Panc1 (cell line): ENCODE measurements at regions not wholly inside any gene's neighbourhood (a gene's known extent, or its start where the extent isn't known, plus 50 kb on each side); places are given as distances from the start of the nearest gene placed in this dataset.

Experiments
- ATAC-seq: fragments of 200-7000 bp; cut with Tn5 transposase; 2 replicates; pipeline ENCODE4 v1.9.1; 2020; ENCODE audit warnings: mild to moderate bottlenecking, moderate library complexity
- BruUV-seq: library from RNA; stranded (reverse); fragments of 400-500 nt; replicated peaks from 2 replicates; lab custom pipeline; 2021; lab: Mats Ljungman, UMichigan
- CTCF ChIA-PET: fragments of 300-600 bp; sonication (Branson Sonifier 250); formaldehyde crosslinking; loops from one replicate; lab custom pipeline; 2022; ENCODE audit warnings: antibody characterized with exemption; lab: Charles Lee
- POLR2A ChIA-PET: fragments of 300-600 bp; sonication (Branson Sonifier 250); formaldehyde crosslinking; loops from one replicate; lab custom pipeline; 2022; ENCODE audit warnings: antibody characterized with exemption; lab: Charles Lee
- DNase-seq: peaks from one replicate; pipeline ENCODE4 v3.0.0-alpha.2; 2010; ENCODE audit warnings: low read depth, low spot score
- H3K27ac ChIP-seq: 2 replicates; pipeline ENCODE4 v1.5.1; 2011; ENCODE audit warnings: mild to moderate bottlenecking, low read length, inconsistent platforms
- H3K27me3 ChIP-seq: fragments of 200-500 bp; sonication (Bioruptor generic); 2 replicates; pipeline ENCODE4 v1.6.0; 2014; ENCODE audit warnings: low read length, inconsistent platforms; ENCODE audit not compliant: control insufficient read depth, insufficient read depth
- H3K36me3 ChIP-seq: fragments of 200-500 bp; sonication (Bioruptor generic); 2 replicates; pipeline ENCODE4 v1.5.1; 2014; ENCODE audit warnings: inconsistent platforms, mild to moderate bottlenecking, low read length, moderate library complexity; ENCODE audit not compliant: control insufficient read depth, insufficient read depth
- H3K4me1 ChIP-seq: 2 replicates; pipeline ENCODE4 v1.5.1; 2011; ENCODE audit warnings: inconsistent platforms, mild to moderate bottlenecking, low read length, moderate library complexity; ENCODE audit not compliant: control insufficient read depth, insufficient read depth
- H3K4me3 ChIP-seq, 2 experiments: 2 replicates each; pipeline ENCODE4 v1.5.1; 2011 to 2012; ENCODE audit warnings: low read depth in 2 of 2, low read length in 2 of 2, mild to moderate bottlenecking in 2 of 2, inconsistent platforms in 1 of 2, moderate library complexity in 1 of 2
- H3K9me3 ChIP-seq: fragments of 200-500 bp; sonication (Bioruptor generic); 2 replicates; pipeline ENCODE4 v1.5.1; 2014; ENCODE audit warnings: low read depth, mild to moderate bottlenecking, inconsistent platforms, low read length, moderate library complexity; ENCODE audit not compliant: control insufficient read depth, insufficient read depth
- CTCF ChIP-seq: fragments of 450-650 bp; IDR thresholded peaks from 2 replicates; pipeline ENCODE4 v1.5.1; 2017; ENCODE audit warnings: mild to moderate bottlenecking
- POLR2AphosphoS5 ChIP-seq: IDR thresholded peaks from 2 replicates; pipeline ENCODE4 v1.6.1; 2012; ENCODE audit warnings: mild to moderate bottlenecking, low read depth, low read length, moderate library complexity
- SIN3A ChIP-seq: IDR thresholded peaks from 2 replicates; pipeline ENCODE4 v1.6.1; 2012; ENCODE audit warnings: low read depth, mild to moderate bottlenecking, low read length, moderate library complexity, borderline replicate concordance; ENCODE audit not compliant: insufficient read depth
- TCF7L2 ChIP-seq: IDR thresholded peaks from 2 replicates; pipeline ENCODE4 v1.6.1; 2011; ENCODE audit warnings: mild to moderate bottlenecking, low read depth, low read length, inconsistent platforms
- in situ Hi-C: cut with HindIII; loops from 2 replicates; pipeline ENCODE4 v1.10.0; 2016; ENCODE audit warnings: low sequenced_read_pairs, low pct_unique_long_range_greater_than_20kb
- intact Hi-C: fragments of 100-400 bp; cut with micrococcal nuclease; formaldehyde crosslinking; loops from one replicate; pipeline ENCODE4 v1.10.0; 2022; ENCODE audit not compliant: unreplicated experiment
- TF ChIP-seq, protein P1 (sequence below), 2 experiments: IDR thresholded peaks; 2 replicates each; pipeline ENCODE4 v1.6.1; 2011 to 2012; ENCODE audit warnings: low read depth in 2 of 2, control low read depth in 1 of 2, low read length in 1 of 2, mild to moderate bottlenecking in 1 of 2, moderate library complexity in 1 of 2; ENCODE audit not compliant: insufficient read depth in 1 of 2

GRCh38 chr4:92012899-92013867, 290.6 kb upstream of the GRID2 start:
- DNase-seq (no peak), ATAC-seq (no peak)
- Histone ChIP-seq H3K36me3 (no peaks in the 10 kb centered on the region), H3K9me3 (no peaks in the 10 kb centered on the region), H3K27ac (no peak overlapping the region), H3K4me1 (no peaks in the 10 kb centered on the region), H3K4me3 (no peak overlapping the region), H3K27me3 (no peaks in the 10 kb centered on the region)
- BruUV-seq, result no TSS peak
- ChIA-PET CTCF (no interaction called here), POLR2A (no interaction called here)
- no peak for TF ChIP-seq POLR2AphosphoS5
- 0 out of 2 replicates have a peak, but pooled peaks have one; percentile 8 for TF ChIP-seq CTCF
- TF ChIP-seq, protein P1, sequence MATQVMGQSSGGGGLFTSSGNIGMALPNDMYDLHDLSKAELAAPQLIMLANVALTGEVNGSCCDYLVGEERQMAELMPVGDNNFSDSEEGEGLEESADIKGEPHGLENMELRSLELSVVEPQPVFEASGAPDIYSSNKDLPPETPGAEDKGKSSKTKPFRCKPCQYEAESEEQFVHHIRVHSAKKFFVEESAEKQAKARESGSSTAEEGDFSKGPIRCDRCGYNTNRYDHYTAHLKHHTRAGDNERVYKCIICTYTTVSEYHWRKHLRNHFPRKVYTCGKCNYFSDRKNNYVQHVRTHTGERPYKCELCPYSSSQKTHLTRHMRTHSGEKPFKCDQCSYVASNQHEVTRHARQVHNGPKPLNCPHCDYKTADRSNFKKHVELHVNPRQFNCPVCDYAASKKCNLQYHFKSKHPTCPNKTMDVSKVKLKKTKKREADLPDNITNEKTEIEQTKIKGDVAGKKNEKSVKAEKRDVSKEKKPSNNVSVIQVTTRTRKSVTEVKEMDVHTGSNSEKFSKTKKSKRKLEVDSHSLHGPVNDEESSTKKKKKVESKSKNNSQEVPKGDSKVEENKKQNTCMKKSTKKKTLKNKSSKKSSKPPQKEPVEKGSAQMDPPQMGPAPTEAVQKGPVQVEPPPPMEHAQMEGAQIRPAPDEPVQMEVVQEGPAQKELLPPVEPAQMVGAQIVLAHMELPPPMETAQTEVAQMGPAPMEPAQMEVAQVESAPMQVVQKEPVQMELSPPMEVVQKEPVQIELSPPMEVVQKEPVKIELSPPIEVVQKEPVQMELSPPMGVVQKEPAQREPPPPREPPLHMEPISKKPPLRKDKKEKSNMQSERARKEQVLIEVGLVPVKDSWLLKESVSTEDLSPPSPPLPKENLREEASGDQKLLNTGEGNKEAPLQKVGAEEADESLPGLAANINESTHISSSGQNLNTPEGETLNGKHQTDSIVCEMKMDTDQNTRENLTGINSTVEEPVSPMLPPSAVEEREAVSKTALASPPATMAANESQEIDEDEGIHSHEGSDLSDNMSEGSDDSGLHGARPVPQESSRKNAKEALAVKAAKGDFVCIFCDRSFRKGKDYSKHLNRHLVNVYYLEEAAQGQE (IDR thresholded peaks at IDR 0.05; ENCODE audit: insufficient read depth in 1 of 2, low read depth in 2 of 2, low read length in 1 of 2), result no peak
- in situ Hi-C loops, result no loop called here
- intact Hi-C loops, result no loop called here

GRCh38 chr4:92014067-92014466, 289.7 kb upstream of the GRID2 start:
- Histone ChIP-seq H3K36me3 (no peaks in the 10 kb centered on the region), H3K9me3 (no peaks in the 10 kb centered on the region), H3K27ac (no peak overlapping the region), H3K27me3 (no peaks in the 10 kb centered on the region), H3K4me1 (no peaks in the 10 kb centered on the region), H3K4me3 (no peak overlapping the region)
- POLR2A ChIA-PET, result no interaction called here
- no TSS peak for BruUV-seq
- no peak for DNase-seq
- TF ChIP-seq, protein P1 (IDR thresholded peaks at IDR 0.05; ENCODE audit: insufficient read depth in 1 of 2, low read depth in 2 of 2, low read length in 1 of 2), result no peak
- TF ChIP-seq CTCF (no peak), POLR2AphosphoS5 (no peak), TCF7L2 (no peak), SIN3A (no peak)
- intact Hi-C loops (no loop called here), in situ Hi-C loops (no loop called here)
- ATAC-seq, result no peak
- CTCF ChIA-PET, result no interaction called here
